ENCODE measurements at regions not wholly inside any gene's neighbourhood (a gene's known extent, or its start where the extent isn't known, plus 50 kb on each side); places are given as distances from the start of the nearest gene placed in this dataset.
A peak's percentile ranks its signal among the peaks of the same experiment; 100 is the strongest.

DNA sequence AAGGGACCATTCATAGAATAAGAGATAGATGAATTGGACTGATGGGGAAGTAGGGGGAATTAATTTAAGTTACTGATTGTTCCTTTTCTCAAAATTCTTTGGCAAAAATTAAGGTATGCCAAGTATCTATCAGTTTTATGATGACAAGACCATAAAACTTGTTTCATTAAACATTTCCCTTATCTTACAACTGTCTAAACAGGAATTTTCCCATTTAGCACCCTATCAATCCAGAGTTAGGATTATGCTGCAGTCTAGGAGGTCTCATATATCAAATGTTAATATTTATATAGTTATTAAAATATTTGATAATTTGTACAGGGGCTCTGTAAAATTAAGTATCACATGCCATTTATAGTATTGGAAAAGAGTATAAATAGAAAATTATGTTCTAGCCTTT is 51.5 kb upstream of the ARID1B start:
- peaks cover 42% of the 10 kb centered on the region for H3K4me1 Mint-ChIP-seq
- ATAC-seq: no peak
- no peaks in the 10 kb centered on the region for H3K27me3 Mint-ChIP-seq
- H3K36me3 Mint-ChIP-seq: no peaks in the 10 kb centered on the region
- no peak overlapping the region for H3K27ac Mint-ChIP-seq
- H3K4me3 Mint-ChIP-seq: no peak overlapping the region
- no peaks in the 10 kb centered on the region for H3K9me3 Mint-ChIP-seq

DNA sequence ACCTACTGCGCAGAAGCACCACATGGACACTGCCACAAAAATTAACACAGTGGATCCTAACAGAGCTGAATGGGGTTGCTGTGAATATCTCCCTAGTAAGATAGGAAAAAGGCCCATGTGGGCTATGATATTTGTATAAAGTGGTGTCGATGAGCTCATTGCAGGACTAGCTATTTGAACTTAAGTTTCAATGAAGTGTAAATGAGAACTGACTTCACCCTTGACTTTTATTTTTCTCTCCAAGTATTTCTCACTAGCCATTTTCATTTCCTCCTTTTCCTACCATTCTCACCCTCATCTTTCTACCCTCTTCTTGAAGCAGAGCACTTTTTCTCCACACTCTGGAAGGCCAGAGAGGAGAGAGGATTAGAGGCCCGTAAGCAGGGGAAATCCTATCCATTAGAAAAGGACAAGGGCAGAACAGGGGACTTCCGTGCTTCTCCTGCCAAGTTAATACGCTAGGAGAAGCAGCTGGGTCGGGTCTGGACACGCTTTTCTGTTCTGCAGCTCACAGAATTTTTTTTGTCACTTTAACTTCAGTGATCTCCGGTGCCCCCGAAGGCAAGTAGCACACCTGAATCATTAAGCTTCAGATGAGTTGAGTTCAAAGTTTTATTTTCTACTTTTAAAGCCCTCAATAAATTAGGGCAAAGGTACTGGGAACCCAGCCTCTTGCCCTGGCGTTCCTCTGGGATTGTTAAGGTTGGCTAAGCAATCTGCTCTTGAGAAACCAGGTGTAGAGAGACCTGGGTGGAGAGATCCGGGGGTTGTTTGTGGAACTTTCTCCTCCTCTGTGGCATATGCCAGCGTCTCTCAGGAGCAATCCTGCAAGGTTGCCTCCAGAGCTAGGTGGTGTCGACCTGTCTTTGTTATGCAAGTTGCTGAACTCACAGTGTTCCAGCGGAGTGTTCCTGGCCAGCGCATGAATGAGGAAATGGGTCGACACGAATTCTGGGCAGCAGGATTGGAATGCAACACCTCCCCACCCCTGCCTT is 56.2 kb upstream of the ARID1B start:
- no peaks in the 10 kb centered on the region for H3K36me3 Mint-ChIP-seq
- H3K4me1 Mint-ChIP-seq: peaks cover 44% of the 10 kb centered on the region
- H3K9me3 Mint-ChIP-seq: no peaks in the 10 kb centered on the region
- peak overlapping the region; percentile 98 for H3K27ac Mint-ChIP-seq
- H3K27me3 Mint-ChIP-seq: no peaks in the 10 kb centered on the region
- H3K4me3 Mint-ChIP-seq: peak overlapping the region; percentile 85
- peak; percentile 75 for ATAC-seq

DNA sequence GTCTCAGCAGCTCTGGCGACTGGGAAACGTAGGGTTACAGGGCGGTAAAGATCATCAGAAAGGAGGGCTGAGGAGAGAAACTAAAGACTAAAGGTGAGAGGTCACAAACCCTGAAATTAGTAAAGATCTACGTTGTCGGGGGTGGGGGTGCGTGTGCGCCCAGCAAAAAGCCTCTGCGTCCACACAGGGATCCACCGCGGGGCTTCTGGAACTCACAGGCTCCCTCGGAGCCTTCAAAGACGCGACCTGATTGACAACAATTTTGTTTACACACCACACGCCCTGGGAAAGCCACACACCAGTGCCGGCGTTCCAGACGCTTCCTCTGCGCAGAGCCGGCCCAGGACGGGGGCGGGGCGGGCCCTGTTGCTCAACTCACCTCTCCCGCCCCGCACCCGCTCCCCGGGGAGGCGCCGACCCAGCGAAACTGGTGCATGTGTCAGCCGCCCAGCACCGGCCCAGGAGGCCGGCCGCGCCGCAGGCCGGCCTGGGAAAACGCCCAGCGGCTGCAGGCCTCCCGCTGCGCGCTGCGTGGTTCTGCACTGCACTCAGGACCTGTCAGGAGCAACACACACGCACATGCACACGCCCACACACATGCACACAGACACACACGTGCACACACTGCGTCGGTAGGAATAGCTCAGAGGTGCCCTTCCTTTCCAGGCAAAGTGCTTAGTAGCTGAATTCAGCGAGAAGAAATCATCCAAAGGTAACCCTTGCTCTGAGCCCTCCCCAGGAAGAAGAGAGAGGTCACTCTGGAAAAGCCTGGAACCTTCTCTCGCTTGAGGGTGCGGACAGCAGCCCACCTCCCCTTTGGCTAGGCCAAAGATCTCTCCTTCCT is 57.2 kb upstream of the ARID1B start:
- H3K36me3 Mint-ChIP-seq: no peaks in the 10 kb centered on the region
- H3K9me3 Mint-ChIP-seq: no peaks in the 10 kb centered on the region
- H3K4me1 Mint-ChIP-seq: peaks cover 52% of the 10 kb centered on the region
- peak overlapping the region; percentile 85 for H3K4me3 Mint-ChIP-seq
- no peaks in the 10 kb centered on the region for H3K27me3 Mint-ChIP-seq
- H3K27ac Mint-ChIP-seq: peak overlapping the region; percentile 98
- ATAC-seq: peak; percentile 93

DNA sequence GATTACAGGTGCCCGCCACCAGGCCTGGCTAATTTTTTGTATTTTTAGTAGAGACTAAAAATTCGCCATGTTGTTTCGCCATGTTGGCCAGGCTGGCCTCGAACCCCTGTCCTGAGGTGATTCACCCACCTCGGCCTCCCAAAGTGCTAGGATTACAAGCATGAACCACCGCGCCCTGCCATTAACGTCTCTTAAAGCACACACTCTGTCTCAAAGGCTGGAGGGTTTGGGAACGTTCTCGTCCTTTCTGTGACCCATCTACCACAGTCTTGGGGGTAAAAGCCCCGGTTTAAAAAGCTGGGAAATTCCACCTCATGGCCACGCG is 57.8 kb upstream of the ARID1B start:
- Mint-ChIP-seq H3K9me3 (no peaks in the 10 kb centered on the region), H3K27me3 (no peaks in the 10 kb centered on the region), H3K36me3 (no peaks in the 10 kb centered on the region), H3K27ac (peak overlapping the region; percentile 98), H3K4me3 (peak overlapping the region; percentile 85), H3K4me1 (peaks cover 52% of the 10 kb centered on the region)
- ATAC-seq: no peak

DNA sequence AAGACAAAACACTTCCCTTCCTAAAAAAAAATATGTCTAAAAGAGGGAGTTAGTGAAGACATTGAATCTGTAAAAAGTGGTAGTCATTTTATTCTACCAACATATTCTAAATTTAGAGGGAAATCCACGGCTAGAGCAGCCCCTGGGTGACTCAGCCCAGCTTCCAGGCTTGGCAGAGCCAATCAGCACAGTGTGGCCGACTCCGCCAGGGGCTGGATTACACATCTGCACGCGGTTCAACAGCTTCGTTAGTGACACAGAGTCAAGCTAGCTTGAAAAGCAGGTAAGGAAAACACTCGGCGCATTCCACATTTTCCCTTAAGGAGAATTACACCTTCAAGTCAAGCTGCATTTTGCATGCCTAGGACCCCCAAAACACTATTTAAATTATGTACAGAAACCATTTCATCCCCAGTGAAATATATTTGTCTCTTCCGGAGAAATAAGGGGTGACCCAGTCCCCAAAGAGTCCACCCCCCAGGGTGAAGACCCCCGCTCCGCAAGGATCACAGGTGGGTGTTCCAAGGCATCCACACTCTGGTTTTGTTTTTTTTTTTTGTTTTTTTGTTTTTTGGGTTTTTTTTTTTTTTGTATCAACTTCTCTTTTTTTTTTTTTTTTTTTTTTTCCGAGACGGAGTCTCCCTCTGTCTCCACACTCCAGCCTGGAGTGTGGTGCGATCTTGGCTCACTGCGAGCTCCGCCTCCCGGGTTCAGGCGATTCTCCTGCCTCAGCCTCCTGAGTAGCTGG is 58.4 kb upstream of the ARID1B start:
- H3K27me3 Mint-ChIP-seq: no peaks in the 10 kb centered on the region
- H3K9me3 Mint-ChIP-seq: no peaks in the 10 kb centered on the region
- no peaks in the 10 kb centered on the region for H3K36me3 Mint-ChIP-seq
- H3K4me1 Mint-ChIP-seq: peaks cover 52% of the 10 kb centered on the region
- H3K4me3 Mint-ChIP-seq: peak overlapping the region; percentile 85
- no peak for ATAC-seq
- H3K27ac Mint-ChIP-seq: peak overlapping the region; percentile 98

DNA sequence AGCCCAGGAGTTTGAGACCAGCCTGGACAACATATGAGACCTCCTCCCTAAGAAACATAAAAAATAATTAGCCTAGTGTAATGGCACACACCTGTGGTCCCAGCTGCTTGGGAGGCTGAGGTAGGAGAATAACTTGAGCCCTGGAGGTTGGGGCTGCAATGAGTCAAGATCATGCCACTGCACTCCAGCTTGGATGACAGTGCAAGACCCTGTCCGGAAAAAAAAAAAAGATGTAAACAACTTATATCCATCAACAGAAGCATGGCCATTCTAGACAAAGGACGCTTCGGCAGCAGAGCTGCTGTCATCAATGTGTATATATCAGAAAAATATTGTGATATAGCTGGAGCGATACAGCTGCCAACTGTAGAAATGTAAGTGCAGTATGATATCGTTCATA is 59.6 kb upstream of the ARID1B start:
- Mint-ChIP-seq H3K4me3 (no peak overlapping the region), H3K9me3 (no peaks in the 10 kb centered on the region), H3K27me3 (no peaks in the 10 kb centered on the region), H3K27ac (no peak overlapping the region), H3K36me3 (no peaks in the 10 kb centered on the region), H3K4me1 (peaks cover 55% of the 10 kb centered on the region)
- ATAC-seq: no peak

DNA sequence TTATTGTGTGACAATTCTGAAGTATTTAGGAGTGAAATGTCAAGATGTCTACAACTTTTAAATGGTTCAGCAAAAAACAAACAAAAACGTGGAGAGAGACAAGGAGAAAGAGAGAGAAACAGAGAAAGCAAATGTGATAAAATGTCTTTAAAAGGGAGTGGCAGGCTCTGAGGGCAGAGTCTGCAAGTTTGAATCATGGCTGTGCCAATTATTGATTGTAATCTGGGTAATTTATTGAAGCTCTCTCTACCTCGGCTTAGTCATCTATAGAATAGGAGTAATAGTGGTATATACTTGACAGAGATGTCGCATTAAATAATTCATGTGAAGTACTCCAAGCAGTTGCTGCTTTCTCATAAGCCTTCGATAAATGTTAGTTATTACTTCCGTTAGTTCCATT is 61.3 kb upstream of the ARID1B start:
- no peak overlapping the region for H3K4me3 Mint-ChIP-seq
- no peak for ATAC-seq
- no peaks in the 10 kb centered on the region for H3K36me3 Mint-ChIP-seq
- H3K27ac Mint-ChIP-seq: no peak overlapping the region
- H3K4me1 Mint-ChIP-seq: peaks cover 54% of the 10 kb centered on the region
- no peaks in the 10 kb centered on the region for H3K9me3 Mint-ChIP-seq
- no peaks in the 10 kb centered on the region for H3K27me3 Mint-ChIP-seq

DNA sequence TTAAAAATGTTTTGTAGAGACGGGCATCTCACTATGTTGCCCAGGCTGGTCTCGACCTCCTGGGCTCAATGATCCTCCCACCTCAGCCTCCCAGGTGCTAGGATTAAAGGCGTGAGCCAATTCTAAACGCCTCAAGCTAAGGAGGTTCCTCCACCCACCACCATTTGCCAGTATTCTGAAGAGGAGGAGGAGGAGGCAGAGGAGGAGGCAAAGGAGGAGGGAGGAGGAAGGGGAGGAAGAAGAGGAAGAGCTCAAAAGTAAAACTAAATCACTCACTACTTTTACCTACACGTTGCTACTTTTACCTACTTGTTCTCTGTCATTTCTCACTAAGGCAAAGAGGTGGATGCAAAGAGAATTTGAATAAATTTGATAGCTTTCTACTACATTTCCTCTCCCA is 63.6 kb upstream of the ARID1B start:
- peaks cover 48% of the 10 kb centered on the region for H3K4me1 Mint-ChIP-seq
- no peaks in the 10 kb centered on the region for H3K36me3 Mint-ChIP-seq
- ATAC-seq: no peak
- no peaks in the 10 kb centered on the region for H3K9me3 Mint-ChIP-seq
- H3K4me3 Mint-ChIP-seq: no peak overlapping the region
- no peaks in the 10 kb centered on the region for H3K27me3 Mint-ChIP-seq
- peak overlapping the region; percentile 17 for H3K27ac Mint-ChIP-seq

DNA sequence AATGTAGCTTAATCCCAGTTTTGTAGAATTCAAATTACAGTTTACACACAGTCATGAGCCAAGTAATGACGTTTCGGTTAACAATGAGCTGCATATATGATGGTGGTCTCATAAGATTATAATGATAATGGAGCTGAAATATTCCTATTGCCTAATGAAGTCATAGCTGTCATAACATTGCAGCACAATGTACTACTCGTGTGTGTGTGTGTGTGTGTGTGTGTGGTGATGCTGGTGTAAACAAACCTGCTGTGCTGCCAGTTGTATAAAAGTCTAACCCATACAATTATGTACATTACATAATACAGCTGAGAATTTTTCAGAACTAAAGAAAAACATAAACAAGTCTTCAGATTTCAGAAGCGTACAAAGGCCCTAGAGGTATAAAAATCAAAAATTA is 66.7 kb upstream of the ARID1B start:
- peaks cover 8% of the 10 kb centered on the region for H3K27me3 Mint-ChIP-seq
- H3K27ac Mint-ChIP-seq: no peak overlapping the region
- H3K4me1 Mint-ChIP-seq: peaks cover 56% of the 10 kb centered on the region
- ATAC-seq: no peak
- no peaks in the 10 kb centered on the region for H3K9me3 Mint-ChIP-seq
- H3K4me3 Mint-ChIP-seq: no peak overlapping the region
- H3K36me3 Mint-ChIP-seq: no peaks in the 10 kb centered on the region

DNA sequence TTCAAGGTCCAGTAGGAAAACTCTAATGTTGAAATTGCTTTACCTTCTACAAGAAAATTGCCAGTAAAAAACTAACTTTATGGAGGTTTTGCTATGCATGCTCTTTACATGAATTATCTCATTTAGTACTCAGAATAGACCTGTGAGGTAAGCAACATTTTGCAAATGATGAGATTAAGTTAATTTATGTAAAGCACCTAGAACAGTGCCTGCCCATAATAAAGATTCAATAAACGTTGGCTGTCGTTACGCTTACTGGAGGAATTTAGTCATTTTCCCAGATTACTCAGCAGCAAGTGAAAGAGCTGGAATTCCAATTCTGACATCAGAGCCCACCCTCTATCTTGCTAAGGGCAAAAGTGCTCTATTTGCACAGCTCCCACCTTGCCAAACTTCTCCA is 69.4 kb upstream of the ARID1B start:
- H3K27me3 Mint-ChIP-seq: peaks cover 8% of the 10 kb centered on the region
- H3K4me3 Mint-ChIP-seq: no peak overlapping the region
- no peaks in the 10 kb centered on the region for H3K36me3 Mint-ChIP-seq
- peaks cover 44% of the 10 kb centered on the region for H3K4me1 Mint-ChIP-seq
- H3K27ac Mint-ChIP-seq: peak overlapping the region; percentile 25
- no peaks in the 10 kb centered on the region for H3K9me3 Mint-ChIP-seq
- ATAC-seq: no peak

DNA sequence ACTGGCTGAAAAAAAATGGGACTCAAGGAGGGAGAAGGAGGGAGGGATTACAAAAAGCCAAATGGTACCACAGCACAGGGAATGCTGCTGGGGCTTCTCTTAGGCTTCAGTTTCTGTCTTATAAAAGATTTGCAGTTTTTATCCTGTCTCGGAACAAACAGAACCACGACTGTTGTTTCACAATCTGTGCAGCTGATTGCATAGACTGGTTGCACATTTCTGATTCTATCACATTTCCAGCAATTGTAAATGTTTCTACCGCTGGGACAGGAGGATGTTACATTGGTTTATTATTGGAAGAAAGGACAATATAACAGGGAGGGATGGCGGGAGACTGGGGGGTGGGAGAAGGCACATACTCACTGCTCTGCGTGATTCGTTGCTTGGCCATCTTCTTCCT is 73.5 kb upstream of the ARID1B start:
- Mint-ChIP-seq H3K27me3 (peaks cover 8% of the 10 kb centered on the region), H3K4me1 (peaks cover 49% of the 10 kb centered on the region), H3K27ac (no peak overlapping the region), H3K9me3 (no peaks in the 10 kb centered on the region), H3K36me3 (no peaks in the 10 kb centered on the region), H3K4me3 (no peak overlapping the region)
- ATAC-seq: no peak

DNA sequence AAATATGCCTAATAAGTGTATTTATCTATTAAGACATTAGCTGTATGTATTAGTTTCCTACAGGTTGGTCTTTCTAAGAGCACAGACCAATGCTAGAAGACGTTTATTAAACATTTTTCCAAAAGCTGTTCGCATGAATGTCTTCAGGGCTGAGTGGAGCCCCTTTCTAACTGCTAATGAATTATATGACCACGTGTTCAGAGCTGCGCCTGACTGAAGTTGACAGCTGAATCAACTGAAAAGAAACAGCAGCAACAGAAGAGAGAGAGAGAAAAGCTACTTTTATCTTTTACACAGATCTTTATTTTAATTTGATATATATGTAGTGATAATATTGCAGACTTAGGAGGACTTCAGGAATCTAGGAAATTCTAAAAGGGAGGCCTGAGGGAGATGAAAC is 75.2 kb upstream of the ARID1B start:
- H3K27ac Mint-ChIP-seq: peak overlapping the region; percentile 9
- H3K36me3 Mint-ChIP-seq: no peaks in the 10 kb centered on the region
- H3K9me3 Mint-ChIP-seq: no peaks in the 10 kb centered on the region
- H3K27me3 Mint-ChIP-seq: peaks cover under 1% of the 10 kb centered on the region
- no peak overlapping the region for H3K4me3 Mint-ChIP-seq
- H3K4me1 Mint-ChIP-seq: peaks cover 56% of the 10 kb centered on the region
- no peak for ATAC-seq

DNA sequence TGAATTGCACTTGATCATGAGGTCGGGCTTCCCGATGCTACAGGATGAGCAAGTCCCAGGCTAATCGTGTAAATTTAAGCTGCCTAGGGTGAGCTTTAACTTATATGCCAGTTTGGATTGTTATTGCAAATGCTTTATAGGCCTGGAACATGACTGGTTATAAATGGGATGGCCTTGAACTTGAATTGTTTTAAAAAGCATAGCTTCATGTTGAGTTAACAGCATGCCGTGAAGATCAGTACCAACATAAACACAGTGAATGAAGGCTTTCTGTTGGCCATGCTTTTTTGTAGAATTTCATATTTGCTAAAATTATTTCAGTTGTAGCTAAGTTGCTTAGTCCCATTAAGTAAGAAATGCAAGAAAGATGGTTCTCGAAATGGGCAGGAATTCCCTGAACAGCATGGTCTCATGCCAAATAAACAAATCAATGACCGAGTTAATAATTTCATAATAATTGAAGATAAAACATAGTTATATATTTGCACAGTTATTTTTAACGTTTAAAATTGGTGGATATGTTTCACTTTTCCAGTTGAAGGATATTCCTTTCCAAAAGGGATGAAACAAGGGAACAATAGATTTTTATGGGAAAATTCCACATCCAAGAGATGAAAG is 76.6 kb upstream of the ARID1B start:
- H3K4me1 Mint-ChIP-seq: peaks cover 57% of the 10 kb centered on the region
- no peak overlapping the region for H3K4me3 Mint-ChIP-seq
- H3K36me3 Mint-ChIP-seq: peaks cover 4% of the 10 kb centered on the region
- H3K27me3 Mint-ChIP-seq: no peaks in the 10 kb centered on the region
- no peak for ATAC-seq
- peak overlapping the region; percentile 18 for H3K27ac Mint-ChIP-seq
- H3K9me3 Mint-ChIP-seq: no peaks in the 10 kb centered on the region

DNA sequence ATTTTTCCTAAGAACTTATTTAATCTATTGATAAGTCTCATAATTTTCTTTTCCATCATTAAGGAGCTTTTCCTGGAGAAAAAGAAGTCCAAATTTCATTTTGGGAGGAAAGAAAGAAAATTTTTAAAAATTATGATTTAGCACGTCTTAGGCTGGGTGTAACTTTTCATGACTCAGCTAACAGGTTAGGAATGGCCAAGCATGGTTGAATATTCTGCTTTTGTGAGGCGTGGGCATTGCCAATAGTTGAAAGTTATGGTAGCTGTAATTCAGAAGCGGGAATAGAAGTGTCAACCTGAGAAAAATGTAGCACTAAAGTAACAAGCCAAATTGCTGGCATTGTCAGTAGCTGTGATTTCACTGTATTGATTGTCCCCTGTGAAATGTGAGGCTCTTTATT is 77.2 kb upstream of the ARID1B start:
- Mint-ChIP-seq H3K4me3 (no peak overlapping the region), H3K9me3 (no peaks in the 10 kb centered on the region), H3K4me1 (peaks cover 58% of the 10 kb centered on the region), H3K27ac (peak overlapping the region; percentile 89), H3K27me3 (no peaks in the 10 kb centered on the region), H3K36me3 (peaks cover 5% of the 10 kb centered on the region)
- ATAC-seq: no peak

DNA sequence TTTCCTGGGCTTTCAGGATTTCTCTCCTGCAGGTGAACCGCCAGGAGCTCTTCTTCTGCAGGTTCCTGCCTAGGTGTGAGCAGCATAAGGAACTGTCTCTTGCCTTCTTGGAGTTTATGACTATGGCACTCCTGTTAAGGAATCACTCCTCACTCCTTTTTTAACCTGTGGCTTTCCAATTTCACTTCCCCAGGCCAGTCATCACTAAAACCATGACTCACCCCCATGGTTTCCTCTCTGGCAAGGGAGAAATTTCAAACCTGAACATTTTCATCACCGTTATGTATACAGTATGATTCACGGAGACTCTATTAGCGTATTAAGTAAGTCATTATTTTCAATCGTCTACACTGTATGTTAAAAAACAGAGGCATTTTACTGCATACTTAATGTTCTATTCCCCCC is 78.2 kb upstream of the ARID1B start:
- peak; percentile 75 for ATAC-seq
- peaks cover 65% of the 10 kb centered on the region for H3K4me1 Mint-ChIP-seq
- H3K4me3 Mint-ChIP-seq: peak overlapping the region; percentile 78
- peaks cover 10% of the 10 kb centered on the region for H3K36me3 Mint-ChIP-seq
- H3K27ac Mint-ChIP-seq: peak overlapping the region; percentile 89
- H3K27me3 Mint-ChIP-seq: no peaks in the 10 kb centered on the region
- peaks cover 2% of the 10 kb centered on the region for H3K9me3 Mint-ChIP-seq
